Activated CD4-positive, CD25-positive, alpha-beta regulatory T cell treated with anti-CD3 and anti-CD28 coated beads, Interleukin-2, amount 50 U/mL, for 72 hours (primary cell): ENCODE measurements at regions not wholly inside any gene's neighbourhood (a gene's known extent, or its start where the extent isn't known, plus 50 kb on each side); places are given as distances from the start of the nearest gene placed in this dataset.

ENCODE experiments used
- DNase-seq: peaks from one replicate; pipeline ENCODE4 v3.0.0; 2021

GRCh38 chr20:24049081-24049480 is 60.5 kb upstream of the GGTLC1 start:
- DNase-seq, result no peak

- DNase-seq, result no peak
Measured at GRCh38 chr20:24048024-24048611, 59.5 kb upstream of the GGTLC1 start.

GRCh38 chr20:24046888-24047287 is 58.3 kb upstream of the GGTLC1 start:
- no peak for DNase-seq

GRCh38 chr20:24045621-24046318 is 57.2 kb upstream of the GGTLC1 start:
- DNase-seq, result no peak

- no peak for DNase-seq
Measured at GRCh38 chr20:24043294-24043693, 54.7 kb upstream of the GGTLC1 start.

- DNase-seq, result no peak
Measured at GRCh38 chr20:24042646-24043045, 54.1 kb upstream of the GGTLC1 start.

- no peak for DNase-seq
Measured at GRCh38 chr20:24040896-24041459, 52.4 kb upstream of the GGTLC1 start.

GRCh38 chr20:24039196-24039595 is 50.6 kb upstream of the GGTLC1 start:
- no peak for DNase-seq
